DND-41 (cell line): ENCODE measurements at regions not wholly inside any gene's neighbourhood (a gene's known extent, or its start where the extent isn't known, plus 50 kb on each side); places are given as distances from the start of the nearest gene placed in this dataset.
A peak's percentile ranks its signal among the peaks of the same experiment; 100 is the strongest.

Experiments
- ATAC-seq: fragments of 200-7000 bp; cut with Tn5 transposase; 3 replicates; pipeline ENCODE4 v1.9.1; 2021; ENCODE audit warnings: low read depth; ENCODE audit not compliant: insufficient read depth
- DNase-seq: peaks from one replicate; pipeline ENCODE4 v3.0.0-alpha.2; 2020
- H2AFZ ChIP-seq: 2 replicates; pipeline ENCODE4 v1.6.0; 2012; ENCODE audit warnings: low read depth, low read length
- H3K27ac ChIP-seq: 2 replicates; pipeline ENCODE4 v1.5.1; 2012; ENCODE audit warnings: low read length, inconsistent platforms
- H3K27me3 ChIP-seq: fragments of 200-600 bp; sonication (generic); 2 replicates; pipeline ENCODE4 v1.6.0; 2012; ENCODE audit warnings: low read length, mild to moderate bottlenecking, inconsistent platforms; ENCODE audit not compliant: insufficient read depth, poor library complexity
- H3K36me3 ChIP-seq: 2 replicates; pipeline ENCODE4 v1.5.1; 2012; ENCODE audit warnings: low read length, inconsistent platforms; ENCODE audit not compliant: insufficient read depth
- H3K4me1 ChIP-seq: 2 replicates; pipeline ENCODE4 v1.5.1; 2012; ENCODE audit warnings: mild to moderate bottlenecking, low read length; ENCODE audit not compliant: insufficient read depth
- H3K4me2 ChIP-seq: 2 replicates; pipeline ENCODE4 v1.6.0; 2012; ENCODE audit warnings: mild to moderate bottlenecking, moderate library complexity, low read length, inconsistent platforms; ENCODE audit not compliant: insufficient read depth
- H3K4me3 ChIP-seq, 2 experiments: fragments of 200-600 bp in 1 of 2; shearing (Covaris generic) in 1 of 2; 2 replicates each; pipeline ENCODE4 v1.5.1; 2012 to 2016; ENCODE audit warnings: inconsistent platforms in 2 of 2, low read length in 2 of 2, mild to moderate bottlenecking in 2 of 2, low read depth in 1 of 2, moderate library complexity in 1 of 2
- H3K79me2 ChIP-seq: 2 replicates; pipeline ENCODE4 v1.6.0; 2012; ENCODE audit warnings: low read length, inconsistent platforms; ENCODE audit not compliant: insufficient read depth
- H3K9ac ChIP-seq: 2 replicates; pipeline ENCODE4 v1.6.0; 2012; ENCODE audit warnings: low read depth, mild to moderate bottlenecking, inconsistent platforms, low read length, moderate library complexity
- H3K9me3 ChIP-seq: 2 replicates; pipeline ENCODE4 v1.5.1; 2012; ENCODE audit warnings: low read length, moderate library complexity, mild to moderate bottlenecking, inconsistent platforms; ENCODE audit not compliant: insufficient read depth, severe bottlenecking
- H4K20me1 ChIP-seq: 2 replicates; pipeline ENCODE4 v1.6.0; 2012; ENCODE audit warnings: low read length; ENCODE audit not compliant: insufficient read depth
- EZH2 ChIP-seq: IDR thresholded peaks from 3 replicates; pipeline ENCODE4 v1.6.1; 2012; ENCODE audit warnings: borderline replicate concordance, low read depth, mild to moderate bottlenecking, moderate library complexity, low read length, inconsistent platforms; ENCODE audit not compliant: severe bottlenecking
- TF ChIP-seq, protein P1 (sequence below): IDR thresholded peaks from 2 replicates; pipeline ENCODE4 v1.5.1; 2012; ENCODE audit warnings: borderline replicate concordance, low read length, moderate library complexity, mild to moderate bottlenecking; ENCODE audit not compliant: poor library complexity, severe bottlenecking; ENCODE audit errors: extremely low read depth

GRCh38 chr6:14857501-14857900 lies 388.4 kb upstream of the JARID2 start:
- no peak overlapping the region for H3K9ac ChIP-seq

DNA sequence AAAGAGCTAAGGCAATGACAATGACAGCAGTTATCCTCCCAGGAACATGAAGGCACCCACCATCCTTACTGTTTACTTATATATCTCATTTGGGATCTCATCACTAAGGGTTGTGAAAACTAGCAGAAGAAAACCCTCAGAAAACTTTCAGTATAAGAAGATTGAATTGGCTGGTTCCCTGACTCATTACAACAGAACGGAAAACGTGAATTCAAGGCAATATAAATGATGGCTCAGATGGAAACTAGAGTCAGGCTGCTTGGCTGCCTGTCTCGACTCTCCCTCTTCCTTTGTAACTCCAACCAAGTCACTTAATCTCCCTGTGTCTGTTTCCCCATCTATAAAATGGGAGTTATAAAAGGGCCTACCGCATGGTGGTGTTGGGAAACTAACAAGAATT lies 387.1 kb upstream of the JARID2 start:
- Histone ChIP-seq H3K9ac (no peak overlapping the region), H3K9me3 (no peaks in the 10 kb centered on the region), H3K79me2 (no peaks in the 10 kb centered on the region), H3K36me3 (no peaks in the 10 kb centered on the region), H3K27me3 (no peaks in the 10 kb centered on the region), H4K20me1 (no peaks in the 10 kb centered on the region), H3K27ac (no peak overlapping the region), H2AFZ (no peak overlapping the region), H3K4me2 (no peak overlapping the region), H3K4me3 (no peak overlapping the region), H3K4me1 (no peaks in the 10 kb centered on the region)
- DNase-seq = no peak
- no peak for ATAC-seq
- TF ChIP-seq, protein P1, sequence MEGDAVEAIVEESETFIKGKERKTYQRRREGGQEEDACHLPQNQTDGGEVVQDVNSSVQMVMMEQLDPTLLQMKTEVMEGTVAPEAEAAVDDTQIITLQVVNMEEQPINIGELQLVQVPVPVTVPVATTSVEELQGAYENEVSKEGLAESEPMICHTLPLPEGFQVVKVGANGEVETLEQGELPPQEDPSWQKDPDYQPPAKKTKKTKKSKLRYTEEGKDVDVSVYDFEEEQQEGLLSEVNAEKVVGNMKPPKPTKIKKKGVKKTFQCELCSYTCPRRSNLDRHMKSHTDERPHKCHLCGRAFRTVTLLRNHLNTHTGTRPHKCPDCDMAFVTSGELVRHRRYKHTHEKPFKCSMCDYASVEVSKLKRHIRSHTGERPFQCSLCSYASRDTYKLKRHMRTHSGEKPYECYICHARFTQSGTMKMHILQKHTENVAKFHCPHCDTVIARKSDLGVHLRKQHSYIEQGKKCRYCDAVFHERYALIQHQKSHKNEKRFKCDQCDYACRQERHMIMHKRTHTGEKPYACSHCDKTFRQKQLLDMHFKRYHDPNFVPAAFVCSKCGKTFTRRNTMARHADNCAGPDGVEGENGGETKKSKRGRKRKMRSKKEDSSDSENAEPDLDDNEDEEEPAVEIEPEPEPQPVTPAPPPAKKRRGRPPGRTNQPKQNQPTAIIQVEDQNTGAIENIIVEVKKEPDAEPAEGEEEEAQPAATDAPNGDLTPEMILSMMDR = no peak
- no peak for TF ChIP-seq EZH2

More at GRCh38 chr6:14857501-14857900, 388.4 kb upstream of the JARID2 start:
- Histone ChIP-seq H3K4me3 (no peak overlapping the region), H2AFZ (no peak overlapping the region), H3K4me1 (no peaks in the 10 kb centered on the region), H3K36me3 (no peaks in the 10 kb centered on the region), H3K9me3 (no peaks in the 10 kb centered on the region), H3K27me3 (no peaks in the 10 kb centered on the region), H3K27ac (no peak overlapping the region), H4K20me1 (no peaks in the 10 kb centered on the region), H3K79me2 (no peaks in the 10 kb centered on the region), H3K4me2 (no peak overlapping the region)
- ATAC-seq = no peak
- TF ChIP-seq, protein P1 = no peak
- TF ChIP-seq EZH2 = no peak
- DNase-seq = peak; percentile 12

- Histone ChIP-seq H3K4me3 (no peak overlapping the region), H3K9me3 (no peaks in the 10 kb centered on the region), H3K9ac (no peak overlapping the region), H3K36me3 (no peaks in the 10 kb centered on the region), H3K79me2 (no peaks in the 10 kb centered on the region), H4K20me1 (no peaks in the 10 kb centered on the region), H3K4me2 (no peak overlapping the region), H3K4me1 (peaks cover 4% of the 10 kb centered on the region), H3K27me3 (no peaks in the 10 kb centered on the region), H3K27ac (no peak overlapping the region), H2AFZ (no peak overlapping the region)
- ATAC-seq (no peak), DNase-seq (no peak)
- TF ChIP-seq, protein P1 = no peak
- TF ChIP-seq EZH2 = no peak
Measured at GRCh38 chr6:14860774-14861173, 385.1 kb upstream of the JARID2 start.

GRCh38 chr6:14861491-14861943 lies 384.4 kb upstream of the JARID2 start:
- Histone ChIP-seq H3K4me1 (peaks cover 8% of the 10 kb centered on the region), H3K27me3 (no peaks in the 10 kb centered on the region), H3K36me3 (no peaks in the 10 kb centered on the region), H2AFZ (no peak overlapping the region), H3K27ac (no peak overlapping the region), H3K79me2 (no peaks in the 10 kb centered on the region), H3K9ac (no peak overlapping the region), H3K9me3 (no peaks in the 10 kb centered on the region), H4K20me1 (no peaks in the 10 kb centered on the region), H3K4me3 (no peak overlapping the region), H3K4me2 (no peak overlapping the region)
- DNase-seq (peak; percentile 24), ATAC-seq (peak; percentile 76)
- TF ChIP-seq, protein P1 = no peak
- TF ChIP-seq EZH2 = no peak
